ENCODE measurements at regions not wholly inside any gene's neighbourhood (a gene's known extent, or its start where the extent isn't known, plus 50 kb on each side); places are given as distances from the start of the nearest gene placed in this dataset.

GRCh38 chr6:164294047-164294784 lies 879.7 kb downstream of the QKI start:
- no peak overlapping the region for H3K27ac ChIP-seq
- no peaks in the 10 kb centered on the region for H3K9me3 ChIP-seq
- no peaks in the 10 kb centered on the region for H3K27me3 ChIP-seq
- H3K36me3 ChIP-seq: no peaks in the 10 kb centered on the region
- no peaks in the 10 kb centered on the region for H3K4me1 ChIP-seq
- DNase-seq (ENCODE audit: extremely low spot score in 2 of 2): no peak
- H3K4me3 ChIP-seq: no peak overlapping the region
- TF ChIP-seq CTCF (IDR thresholded peaks at IDR 0.05): no peak
- no peak for TF ChIP-seq POLR2A (IDR thresholded peaks at IDR 0.05)
- TF ChIP-seq POLR2AphosphoS5 (IDR thresholded peaks at IDR 0.05; ENCODE audit: insufficient read depth in 1 of 2, low read depth in 1 of 2): no peak
- intact Hi-C loops (cut with DNase I): no loop called here

- TF ChIP-seq POLR2AphosphoS5 (IDR thresholded peaks at IDR 0.05; ENCODE audit: insufficient read depth in 1 of 2, low read depth in 1 of 2) (no peak), CTCF (IDR thresholded peaks at IDR 0.05) (no peak), POLR2A (IDR thresholded peaks at IDR 0.05) (no peak)
- intact Hi-C loops (cut with DNase I): no loop called here
- DNase-seq (ENCODE audit: extremely low spot score in 2 of 2): no peak
- Histone ChIP-seq H3K36me3 (no peaks in the 10 kb centered on the region), H3K4me3 (no peak overlapping the region), H3K9me3 (no peaks in the 10 kb centered on the region), H3K27ac (no peak overlapping the region), H3K4me1 (no peaks in the 10 kb centered on the region), H3K27me3 (no peaks in the 10 kb centered on the region)
These were observed 876.7 kb downstream of the QKI start for GRCh38 chr6:164291224-164291623.

GRCh38 chr6:164290101-164290500 lies 875.6 kb downstream of the QKI start:
- intact Hi-C loops (cut with DNase I): no loop called here
- Histone ChIP-seq H3K9me3 (no peaks in the 10 kb centered on the region), H3K4me3 (no peak overlapping the region), H3K27me3 (no peaks in the 10 kb centered on the region), H3K36me3 (no peaks in the 10 kb centered on the region), H3K27ac (no peak overlapping the region), H3K4me1 (no peaks in the 10 kb centered on the region)
- no peak for TF ChIP-seq POLR2A (IDR thresholded peaks at IDR 0.05)
- TF ChIP-seq POLR2AphosphoS5 (IDR thresholded peaks at IDR 0.05; ENCODE audit: insufficient read depth in 1 of 2, low read depth in 1 of 2): no peak
- no peak for TF ChIP-seq CTCF (IDR thresholded peaks at IDR 0.05)
- no peak for DNase-seq (ENCODE audit: extremely low spot score in 2 of 2)

GRCh38 chr6:164286011-164286410 lies 871.5 kb downstream of the QKI start:
- H3K27ac ChIP-seq: no peak overlapping the region
- H3K36me3 ChIP-seq: no peaks in the 10 kb centered on the region
- no peak overlapping the region for H3K4me3 ChIP-seq
- no peaks in the 10 kb centered on the region for H3K27me3 ChIP-seq
- H3K9me3 ChIP-seq: no peaks in the 10 kb centered on the region
- intact Hi-C loops (cut with DNase I): no loop called here
- no peak for TF ChIP-seq POLR2A (IDR thresholded peaks at IDR 0.05)
- TF ChIP-seq CTCF (IDR thresholded peaks at IDR 0.05): no peak
- TF ChIP-seq POLR2AphosphoS5 (IDR thresholded peaks at IDR 0.05; ENCODE audit: insufficient read depth in 1 of 2, low read depth in 1 of 2): no peak
- DNase-seq (ENCODE audit: extremely low spot score in 2 of 2): no peak
- H3K4me1 ChIP-seq: no peaks in the 10 kb centered on the region

GRCh38 chr6:164283574-164283973 lies 869.1 kb downstream of the QKI start:
- H3K4me1 ChIP-seq: no peaks in the 10 kb centered on the region
- H3K27me3 ChIP-seq: no peaks in the 10 kb centered on the region
- no peaks in the 10 kb centered on the region for H3K36me3 ChIP-seq
- intact Hi-C loops (cut with DNase I): no loop called here
- no peak overlapping the region for H3K27ac ChIP-seq
- TF ChIP-seq CTCF (IDR thresholded peaks at IDR 0.05): no peak
- no peak for TF ChIP-seq POLR2A (IDR thresholded peaks at IDR 0.05)
- no peak for TF ChIP-seq POLR2AphosphoS5 (IDR thresholded peaks at IDR 0.05; ENCODE audit: insufficient read depth in 1 of 2, low read depth in 1 of 2)
- H3K4me3 ChIP-seq: no peak overlapping the region
- no peak for DNase-seq (ENCODE audit: extremely low spot score in 2 of 2)
- no peaks in the 10 kb centered on the region for H3K9me3 ChIP-seq
